ENCODE measurements at regions not wholly inside any gene's neighbourhood (a gene's known extent, or its start where the extent isn't known, plus 50 kb on each side); places are given as distances from the start of the nearest gene placed in this dataset.

- Histone ChIP-seq H4K20me1 (ENCODE audit: control insufficient read depth, extremely low read depth, insufficient read depth, low read length) (no peaks in the 10 kb centered on the region), H3K36me3 (ENCODE audit: control insufficient read depth in 2 of 2, extremely low read depth in 1 of 2, insufficient read depth in 2 of 2, low read length in 2 of 2) (no peaks in the 10 kb centered on the region), H3K9me3 (ENCODE audit: control insufficient read depth, low read depth, low read length) (peaks cover 2% of the 10 kb centered on the region), H3K4me1 (ENCODE audit: control insufficient read depth, extremely low read depth, insufficient read depth, low read length) (no peaks in the 10 kb centered on the region), H3K27ac (ENCODE audit: control insufficient read depth, insufficient read depth, low read length) (no peak overlapping the region), H3K27me3 (ENCODE audit: control insufficient read depth, extremely low read depth, insufficient read depth, low read length) (no peaks in the 10 kb centered on the region), H2AFZ (ENCODE audit: control insufficient read depth, low read length) (no peak overlapping the region), H3K4me3 (ENCODE audit: control insufficient read depth in 2 of 3, extremely low read depth in 1 of 3, insufficient read depth in 2 of 3, low read depth in 1 of 3, low read length in 3 of 3) (no peak overlapping the region), H3K4me2 (ENCODE audit: control insufficient read depth, extremely low read depth, insufficient read depth, low read depth, low read length) (no peak overlapping the region), H3K9ac (ENCODE audit: control insufficient read depth, extremely low read depth, insufficient read depth, low read length) (no peak overlapping the region), H3K79me2 (ENCODE audit: control insufficient read depth, insufficient read depth, low read length) (no peaks in the 10 kb centered on the region), H3K9me1 (ENCODE audit: control insufficient read depth, extremely low read depth, insufficient read depth, low read length) (no peaks in the 10 kb centered on the region)
- FAIRE-seq (no peak), DNase-seq (ENCODE audit: low read depth, low spot score) (no peak)
- dilution Hi-C loops (cut with MboI; ENCODE audit: extremely low pct_ligation_motif_present, low sequenced_read_pairs): no loop called here
- no peak for TF ChIP-seq EZH2 (IDR thresholded peaks at IDR 0.05; ENCODE audit: low read length)
- no peak for TF ChIP-seq CTCF (optimal IDR thresholded peaks at IDR 0.05 in 1 of 3, IDR thresholded peaks at IDR 0.05 in 1 of 3, conservative IDR thresholded peaks at IDR 0.05 in 1 of 3; ENCODE audit: extremely low read depth in 1 of 3, insufficient read depth in 2 of 3, low read length in 3 of 3)
Observed at GRCh38 chr1:30039354-30040080, 683.9 kb downstream of the MATN1 start.

- H3K9me1 ChIP-seq (ENCODE audit: control insufficient read depth, extremely low read depth, insufficient read depth, low read length): no peaks in the 10 kb centered on the region
- H3K4me2 ChIP-seq (ENCODE audit: control insufficient read depth, extremely low read depth, insufficient read depth, low read depth, low read length): no peak overlapping the region
- no peaks in the 10 kb centered on the region for H3K36me3 ChIP-seq (ENCODE audit: control insufficient read depth in 2 of 2, extremely low read depth in 1 of 2, insufficient read depth in 2 of 2, low read length in 2 of 2)
- no peak overlapping the region for H2AFZ ChIP-seq (ENCODE audit: control insufficient read depth, low read length)
- no peaks in the 10 kb centered on the region for H3K4me1 ChIP-seq (ENCODE audit: control insufficient read depth, extremely low read depth, insufficient read depth, low read length)
- FAIRE-seq (no peak), DNase-seq (ENCODE audit: low read depth, low spot score) (no peak)
- H3K27me3 ChIP-seq (ENCODE audit: control insufficient read depth, extremely low read depth, insufficient read depth, low read length): no peaks in the 10 kb centered on the region
- H3K27ac ChIP-seq (ENCODE audit: control insufficient read depth, insufficient read depth, low read length): no peak overlapping the region
- H4K20me1 ChIP-seq (ENCODE audit: control insufficient read depth, extremely low read depth, insufficient read depth, low read length): no peaks in the 10 kb centered on the region
- peaks cover 2% of the 10 kb centered on the region for H3K9me3 ChIP-seq (ENCODE audit: control insufficient read depth, low read depth, low read length)
- TF ChIP-seq EZH2 (IDR thresholded peaks at IDR 0.05; ENCODE audit: low read length): no peak
- TF ChIP-seq CTCF (optimal IDR thresholded peaks at IDR 0.05 in 1 of 3, IDR thresholded peaks at IDR 0.05 in 1 of 3, conservative IDR thresholded peaks at IDR 0.05 in 1 of 3; ENCODE audit: extremely low read depth in 1 of 3, insufficient read depth in 2 of 3, low read length in 3 of 3): no peak
- dilution Hi-C loops (cut with MboI; ENCODE audit: extremely low pct_ligation_motif_present, low sequenced_read_pairs): no loop called here
- no peak overlapping the region for H3K9ac ChIP-seq (ENCODE audit: control insufficient read depth, extremely low read depth, insufficient read depth, low read length)
- no peaks in the 10 kb centered on the region for H3K79me2 ChIP-seq (ENCODE audit: control insufficient read depth, insufficient read depth, low read length)
- H3K4me3 ChIP-seq (ENCODE audit: control insufficient read depth in 2 of 3, extremely low read depth in 1 of 3, insufficient read depth in 2 of 3, low read depth in 1 of 3, low read length in 3 of 3): no peak overlapping the region
Observed at GRCh38 chr1:30038134-30039025, 685.0 kb downstream of the MATN1 start.

Measured in keratinocyte (primary cell).